T-helper 2 cell treated with Interferon-gamma antibody and Interleukin-4, amounts not matched to agents 5 μg/mL and 100 μg/mL, for 36 hours (primary cell): ENCODE measurements at regions not wholly inside any gene's neighbourhood (a gene's known extent, or its start where the extent isn't known, plus 50 kb on each side); places are given as distances from the start of the nearest gene placed in this dataset.
A peak's percentile ranks its signal among the peaks of the same experiment; 100 is the strongest.
"Not testable (repeated sequence)": the region's sequence is repeated elsewhere in the genome, so short reads cannot be mapped to it uniquely, and the experiment has no call there.

Experiments used
- DNase-seq: peaks from one replicate; pipeline ENCODE4 v3.0.0; 2021; ENCODE audit warnings: low spot score
- H3K27ac Mint-ChIP-seq: one replicate; pipeline ENCODE4 v1.8.0; 2021; ENCODE audit warnings: mild to moderate bottlenecking, mixed read lengths
- H3K27me3 Mint-ChIP-seq: one replicate; pipeline ENCODE4 v1.8.0; 2021; ENCODE audit warnings: low read depth, mixed read lengths
- H3K36me3 Mint-ChIP-seq: one replicate; pipeline ENCODE4 v1.8.0; 2021; ENCODE audit warnings: low read depth, mixed read lengths
- H3K4me1 Mint-ChIP-seq: one replicate; pipeline ENCODE4 v1.8.0; 2021; ENCODE audit warnings: low read depth, mixed read lengths
- H3K4me3 Mint-ChIP-seq: one replicate; pipeline ENCODE4 v1.8.0; 2022; ENCODE audit warnings: mild to moderate bottlenecking, moderate library complexity, mixed read lengths
- H3K9me3 Mint-ChIP-seq: one replicate; pipeline ENCODE4 v1.8.0; 2021; ENCODE audit warnings: mixed read lengths

GRCh38 chr10:8302565-8302964, 248.1 kb downstream of the GATA3 start:
- peaks cover 2% of the 10 kb centered on the region for H3K36me3 Mint-ChIP-seq

GRCh38 chr10:8304861-8305260, 250.4 kb downstream of the GATA3 start:
- H3K4me1 Mint-ChIP-seq = peaks cover 35% of the 10 kb centered on the region
- no peak overlapping the region for H3K4me3 Mint-ChIP-seq
- DNase-seq = no peak
- H3K36me3 Mint-ChIP-seq = peaks cover 4% of the 10 kb centered on the region
- H3K27me3 Mint-ChIP-seq = no peaks in the 10 kb centered on the region
- no peak overlapping the region for H3K27ac Mint-ChIP-seq
- H3K9me3 Mint-ChIP-seq = no peaks in the 10 kb centered on the region

More at GRCh38 chr10:8302565-8302964, 248.1 kb downstream of the GATA3 start:
- Mint-ChIP-seq H3K4me1 (peaks cover 35% of the 10 kb centered on the region), H3K27me3 (peaks cover 2% of the 10 kb centered on the region), H3K27ac (no peak overlapping the region), H3K4me3 (no peak overlapping the region), H3K9me3 (no peaks in the 10 kb centered on the region)
- DNase-seq = no peak

- Mint-ChIP-seq H3K4me1 (peaks cover 39% of the 10 kb centered on the region), H3K27ac (peak overlapping the region; percentile 2), H3K4me3 (no peak overlapping the region), H3K9me3 (no peaks in the 10 kb centered on the region), H3K36me3 (peaks cover 4% of the 10 kb centered on the region), H3K27me3 (no peaks in the 10 kb centered on the region)
- DNase-seq = no peak
These were observed 251.6 kb downstream of the GATA3 start for GRCh38 chr10:8305876-8306652.

- H3K4me3 Mint-ChIP-seq = peak overlapping the region; percentile 19
- no peaks in the 10 kb centered on the region for H3K9me3 Mint-ChIP-seq
- H3K4me1 Mint-ChIP-seq = peaks cover 42% of the 10 kb centered on the region
- H3K27me3 Mint-ChIP-seq = no peaks in the 10 kb centered on the region
- peaks cover 5% of the 10 kb centered on the region for H3K36me3 Mint-ChIP-seq
- DNase-seq = no peak
- H3K27ac Mint-ChIP-seq = no peak overlapping the region
These were observed 252.3 kb downstream of the GATA3 start for GRCh38 chr10:8306685-8307364.

DNA sequence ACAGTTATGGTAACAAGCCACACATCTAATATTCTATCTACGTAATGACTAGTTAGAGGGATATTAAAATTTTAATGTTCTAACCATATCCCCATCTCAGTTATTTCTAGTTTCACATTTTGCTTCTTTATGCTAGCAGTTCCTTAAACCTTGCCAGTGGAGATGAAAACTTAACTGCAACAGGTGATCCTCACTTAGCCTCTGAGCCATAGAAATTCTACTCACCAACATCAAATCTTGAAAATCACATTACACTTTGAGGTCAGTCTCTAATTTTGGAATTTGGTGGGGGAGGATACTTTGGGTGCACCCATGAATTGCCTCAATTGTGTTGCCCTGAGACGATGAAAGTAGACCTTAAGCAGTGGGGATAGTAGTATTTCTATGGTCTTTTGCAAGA, 256.4 kb downstream of the GATA3 start:
- Mint-ChIP-seq H3K27ac (no peak overlapping the region), H3K4me3 (no peak overlapping the region), H3K9me3 (peaks cover 16% of the 10 kb centered on the region), H3K27me3 (no peaks in the 10 kb centered on the region), H3K4me1 (peaks cover 62% of the 10 kb centered on the region), H3K36me3 (peaks cover 19% of the 10 kb centered on the region)
- DNase-seq = no peak

DNA sequence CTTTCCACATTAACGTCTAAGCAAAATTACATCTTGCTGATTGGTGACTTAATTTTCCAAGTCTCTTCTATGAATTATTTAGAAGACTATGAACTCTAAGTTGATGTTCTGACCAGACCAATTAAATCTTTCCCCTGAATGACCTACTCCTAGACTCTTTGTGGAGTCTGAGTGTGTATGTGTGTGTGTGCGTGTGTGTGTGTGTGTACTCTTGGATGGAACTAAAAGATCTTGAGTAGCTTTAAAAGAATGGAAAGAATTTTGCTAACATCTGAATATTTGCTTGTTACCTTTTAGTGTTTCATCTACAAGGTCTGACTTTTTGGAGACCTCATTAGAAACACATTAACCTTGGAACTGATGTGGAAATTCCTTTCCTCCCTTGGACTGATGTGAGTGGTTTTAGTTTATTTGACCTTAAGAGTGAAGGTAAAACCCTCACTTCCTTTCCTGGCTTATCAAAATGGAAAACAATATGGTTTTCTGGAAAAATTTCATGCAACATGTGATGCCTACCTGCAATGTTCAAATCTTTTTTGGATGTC, 257.1 kb downstream of the GATA3 start:
- no peaks in the 10 kb centered on the region for H3K27me3 Mint-ChIP-seq
- H3K36me3 Mint-ChIP-seq = peaks cover 22% of the 10 kb centered on the region
- H3K4me1 Mint-ChIP-seq = peaks cover 60% of the 10 kb centered on the region
- DNase-seq = no peak
- peaks cover 23% of the 10 kb centered on the region for H3K9me3 Mint-ChIP-seq
- H3K27ac Mint-ChIP-seq = no peak overlapping the region
- H3K4me3 Mint-ChIP-seq = no peak overlapping the region

DNA sequence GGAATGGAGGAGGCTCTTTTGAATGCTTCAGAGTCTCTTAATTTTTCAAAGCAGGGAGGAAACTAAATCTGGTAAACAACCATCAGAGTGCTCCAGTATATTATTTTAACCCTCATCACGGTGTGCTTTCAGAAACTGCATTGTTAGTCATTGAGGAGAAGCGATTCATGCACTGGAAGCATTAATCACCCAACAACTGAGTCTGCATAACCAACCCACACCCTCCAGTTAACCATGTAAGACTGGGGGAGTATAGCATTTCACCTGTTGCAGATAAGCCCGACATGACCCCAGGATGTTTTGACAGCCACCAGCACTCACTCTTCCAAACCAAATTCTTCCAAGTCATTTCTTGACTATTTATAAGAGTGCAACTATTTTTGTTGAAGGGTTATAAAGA, 257.6 kb downstream of the GATA3 start:
- peaks cover 27% of the 10 kb centered on the region for H3K9me3 Mint-ChIP-seq
- no peak overlapping the region for H3K4me3 Mint-ChIP-seq
- H3K27me3 Mint-ChIP-seq = no peaks in the 10 kb centered on the region
- H3K4me1 Mint-ChIP-seq = peaks cover 56% of the 10 kb centered on the region
- peaks cover 26% of the 10 kb centered on the region for H3K36me3 Mint-ChIP-seq
- H3K27ac Mint-ChIP-seq = no peak overlapping the region
- DNase-seq = peak; percentile 54

GRCh38 chr10:8312781-8313180, 258.3 kb downstream of the GATA3 start:
- peaks cover 49% of the 10 kb centered on the region for H3K4me1 Mint-ChIP-seq
- no peak overlapping the region for H3K4me3 Mint-ChIP-seq
- H3K36me3 Mint-ChIP-seq = peaks cover 26% of the 10 kb centered on the region
- DNase-seq = no peak
- H3K27me3 Mint-ChIP-seq = no peaks in the 10 kb centered on the region
- peaks cover 27% of the 10 kb centered on the region for H3K9me3 Mint-ChIP-seq
- no peak overlapping the region for H3K27ac Mint-ChIP-seq

GRCh38 chr10:8314486-8314885, 260.0 kb downstream of the GATA3 start:
- Mint-ChIP-seq H3K9me3 (peaks cover 31% of the 10 kb centered on the region), H3K27ac (peak overlapping the region; percentile 67), H3K4me1 (peaks cover 53% of the 10 kb centered on the region), H3K36me3 (peaks cover 26% of the 10 kb centered on the region), H3K27me3 (no peaks in the 10 kb centered on the region), H3K4me3 (peak overlapping the region; percentile 5)
- no peak for DNase-seq

DNA sequence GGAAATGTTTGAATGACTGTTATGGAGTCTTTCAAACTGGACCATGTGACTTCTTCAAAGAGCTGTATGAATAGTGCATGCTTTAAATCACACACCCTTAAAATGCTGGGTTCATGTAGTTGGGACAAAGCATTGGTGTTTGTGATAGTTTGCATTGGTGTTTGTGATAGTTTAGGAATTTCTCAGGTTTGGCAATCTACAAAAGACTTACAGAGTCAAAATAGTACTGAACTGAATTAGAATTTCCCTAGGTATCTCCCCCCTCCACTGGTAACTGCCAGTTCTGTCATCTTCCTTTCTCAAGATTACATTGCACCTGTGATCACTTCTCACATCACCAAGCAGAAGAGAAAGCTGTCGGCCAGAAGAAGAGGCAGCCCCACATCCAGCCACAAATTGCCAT, 261.1 kb downstream of the GATA3 start:
- H3K9me3 Mint-ChIP-seq = peaks cover 31% of the 10 kb centered on the region
- H3K27me3 Mint-ChIP-seq = no peaks in the 10 kb centered on the region
- peak overlapping the region; percentile 50 for H3K4me3 Mint-ChIP-seq
- no peak for DNase-seq
- peak overlapping the region; percentile 77 for H3K27ac Mint-ChIP-seq
- H3K4me1 Mint-ChIP-seq = peaks cover 60% of the 10 kb centered on the region
- peaks cover 28% of the 10 kb centered on the region for H3K36me3 Mint-ChIP-seq

DNA sequence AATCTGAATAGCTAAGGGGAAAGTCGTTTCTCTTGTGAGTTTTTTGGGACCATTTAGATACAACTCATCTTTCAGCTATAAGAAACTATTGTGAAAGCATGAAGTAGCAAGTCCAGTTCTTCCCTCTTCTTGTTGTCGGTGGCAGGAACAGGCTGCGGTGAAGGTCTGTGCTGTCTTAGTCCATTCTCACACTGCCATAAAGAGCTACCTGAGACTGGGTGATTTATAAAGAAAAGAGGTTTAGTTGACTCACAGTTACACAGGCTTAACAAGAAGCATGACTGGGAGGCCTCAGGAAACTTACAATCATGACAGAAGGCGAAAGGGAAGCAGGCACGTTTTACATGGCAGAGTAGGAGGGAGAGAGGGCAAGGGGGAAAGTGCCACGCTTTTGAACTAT, 261.8 kb downstream of the GATA3 start:
- Mint-ChIP-seq H3K27me3 (no peaks in the 10 kb centered on the region), H3K27ac (peak overlapping the region; percentile 77), H3K36me3 (peaks cover 28% of the 10 kb centered on the region), H3K9me3 (peaks cover 31% of the 10 kb centered on the region), H3K4me1 (peaks cover 57% of the 10 kb centered on the region), H3K4me3 (peak overlapping the region; percentile 50)
- no peak for DNase-seq

DNA sequence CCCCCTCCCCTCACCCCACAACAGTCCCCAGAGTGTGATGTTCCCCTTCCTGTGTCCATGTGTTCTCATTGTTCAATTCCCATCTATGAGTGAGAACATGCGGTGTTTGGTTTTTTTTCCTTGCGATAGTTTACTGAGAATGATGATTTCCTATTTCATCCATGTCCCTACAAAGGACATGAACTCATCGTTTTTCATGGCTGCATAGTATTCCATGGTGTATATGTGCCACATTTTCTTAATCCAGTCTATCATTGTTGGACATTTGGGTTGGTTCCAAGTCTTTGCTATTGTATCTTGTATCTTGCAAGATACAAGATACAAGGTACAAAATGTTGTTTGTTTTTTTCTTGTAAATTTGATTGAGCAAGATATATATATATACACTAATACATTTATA, 263.9 kb downstream of the GATA3 start:
- H3K27ac Mint-ChIP-seq, H3K4me3 Mint-ChIP-seq, H3K27me3 Mint-ChIP-seq, DNase-seq: not testable (repeated sequence)
- Mint-ChIP-seq H3K9me3 (peaks cover 26% of the 10 kb centered on the region), H3K4me1 (peaks cover 52% of the 10 kb centered on the region), H3K36me3 (peaks cover 21% of the 10 kb centered on the region)

DNA sequence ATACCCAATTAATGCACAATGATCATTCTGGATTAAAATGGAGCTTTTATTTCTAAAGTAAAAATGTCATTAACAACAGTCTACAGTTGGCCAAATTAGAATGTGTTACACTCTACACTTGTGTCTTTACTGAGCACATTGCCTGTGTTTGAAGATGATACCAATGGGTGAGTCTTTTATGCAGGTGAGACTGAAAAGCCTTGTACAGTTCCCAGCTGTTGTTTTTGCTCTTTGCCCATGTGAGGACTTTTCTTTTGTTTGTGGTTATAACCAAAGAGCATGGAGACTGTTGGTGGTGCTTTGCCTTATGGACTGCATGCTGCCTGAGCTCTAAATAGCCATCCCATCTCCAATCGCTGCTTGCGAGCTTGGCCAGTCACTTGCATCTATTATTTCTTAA, 264.5 kb downstream of the GATA3 start:
- Mint-ChIP-seq H3K4me1 (peaks cover 54% of the 10 kb centered on the region), H3K9me3 (peaks cover 23% of the 10 kb centered on the region), H3K36me3 (peaks cover 18% of the 10 kb centered on the region), H3K4me3 (no peak overlapping the region), H3K27me3 (no peaks in the 10 kb centered on the region), H3K27ac (no peak overlapping the region)
- no peak for DNase-seq

GRCh38 chr10:8319704-8320103, 265.2 kb downstream of the GATA3 start:
- H3K4me1 Mint-ChIP-seq = peaks cover 52% of the 10 kb centered on the region
- no peak overlapping the region for H3K27ac Mint-ChIP-seq
- no peak for DNase-seq
- no peaks in the 10 kb centered on the region for H3K27me3 Mint-ChIP-seq
- H3K4me3 Mint-ChIP-seq = no peak overlapping the region
- peaks cover 18% of the 10 kb centered on the region for H3K9me3 Mint-ChIP-seq
- peaks cover 14% of the 10 kb centered on the region for H3K36me3 Mint-ChIP-seq
